Erythroblast (primary cell): ENCODE measurements at regions not wholly inside any gene's neighbourhood (a gene's known extent, or its start where the extent isn't known, plus 50 kb on each side); places are given as distances from the start of the nearest gene placed in this dataset.
"Not testable (repeated sequence)": the region's sequence is repeated elsewhere in the genome, so short reads cannot be mapped to it uniquely, and the experiment has no call there.

ENCODE experiments used
- DNase-seq, 2 experiments: peaks; one replicate each; lab custom pipeline; 2025; lab: John Stamatoyannopoulos, UW
- GATA1 ChIP-seq: IDR thresholded peaks from 2 replicates; pipeline ENCODE4 v1.6.1; 2011; ENCODE audit warnings: low read depth, mild to moderate bottlenecking, control low read depth, low read length, moderate library complexity
- POLR2A ChIP-seq: IDR thresholded peaks from 2 replicates; pipeline ENCODE4 v1.6.1; 2011; ENCODE audit warnings: mild to moderate bottlenecking, low read length

DNA sequence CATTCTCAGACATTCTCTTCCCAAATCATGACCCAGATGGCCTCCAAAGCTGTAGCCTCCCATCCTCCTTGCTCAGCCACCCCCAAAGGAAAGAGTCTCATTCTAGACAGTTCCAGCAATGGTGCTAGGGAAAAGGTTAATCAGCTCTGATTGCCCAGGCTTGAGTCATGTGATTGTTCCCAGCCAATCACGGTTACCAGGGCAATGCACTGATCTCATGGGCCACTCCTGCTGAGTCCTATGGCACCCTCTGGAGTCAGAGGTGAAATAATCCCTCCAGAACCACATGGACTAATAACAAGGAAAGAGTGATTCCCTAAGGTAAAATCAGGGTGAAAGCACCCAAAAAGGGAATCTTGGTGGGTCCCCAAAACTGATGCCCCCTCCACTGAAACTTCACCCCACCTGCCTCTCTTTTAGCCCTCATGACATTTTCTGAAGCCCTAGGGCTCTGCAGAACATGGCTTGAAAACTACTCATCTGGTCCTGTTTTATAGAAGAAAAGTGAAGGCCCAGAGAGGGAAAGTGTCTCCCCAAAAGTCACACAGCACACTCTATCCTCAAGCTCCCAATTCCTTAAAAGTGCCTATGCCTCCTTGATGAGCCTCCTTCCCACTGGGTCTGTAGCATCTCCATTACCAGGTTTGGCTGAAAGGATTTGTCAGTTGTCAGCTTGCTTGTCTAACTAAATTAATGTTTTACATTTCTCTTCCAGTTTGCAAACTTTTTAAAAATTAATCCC, 203.7 kb downstream of the MN1 start:
- TF ChIP-seq POLR2A (no peak), GATA1 (no peak)
- peak; percentile 41 to 62 for DNase-seq

DNA sequence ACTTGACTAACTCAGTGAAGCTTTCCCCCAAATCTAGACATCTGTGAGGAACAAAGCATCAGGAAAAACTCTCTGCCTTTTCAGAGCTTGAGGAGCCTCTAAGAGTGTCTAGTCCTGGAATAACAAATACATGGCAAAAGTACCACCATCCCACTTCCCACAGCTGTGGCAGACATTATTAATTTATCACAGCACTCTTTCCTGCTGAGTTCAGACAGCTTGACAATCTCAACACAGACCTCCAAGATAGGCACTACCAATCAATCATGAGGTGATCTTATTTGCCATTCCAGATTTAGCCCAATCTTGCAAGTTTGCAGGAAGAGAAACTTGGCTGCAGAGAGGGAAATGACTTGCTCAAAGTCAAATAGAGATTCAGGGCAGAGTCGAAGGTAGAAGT, 202.8 kb downstream of the MN1 start:
- TF ChIP-seq POLR2A (no peak), GATA1 (no peak)
- DNase-seq, result no peak

DNA sequence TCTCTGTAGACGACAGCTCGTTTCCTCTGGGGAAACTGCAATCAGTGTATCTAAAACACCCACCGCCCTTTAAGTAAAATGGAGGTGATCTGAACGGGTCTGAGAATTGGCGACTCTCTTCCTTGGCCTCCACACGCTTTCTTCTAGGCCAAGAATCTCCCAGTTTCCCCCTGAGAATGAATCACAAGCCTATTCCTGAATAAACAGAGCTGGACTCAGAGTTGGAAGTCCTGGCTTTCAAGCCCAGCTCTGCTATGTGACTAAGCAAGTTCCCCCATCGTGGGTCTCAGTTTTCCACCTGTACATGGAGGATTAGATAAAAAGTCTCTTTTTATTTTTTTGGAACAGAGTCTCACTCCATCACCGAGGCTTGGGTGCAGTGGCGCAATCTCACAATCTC, 200.4 kb downstream of the MN1 start:
- TF ChIP-seq GATA1, result no peak
- TF ChIP-seq POLR2A, result no peak
- no peak for DNase-seq

DNA sequence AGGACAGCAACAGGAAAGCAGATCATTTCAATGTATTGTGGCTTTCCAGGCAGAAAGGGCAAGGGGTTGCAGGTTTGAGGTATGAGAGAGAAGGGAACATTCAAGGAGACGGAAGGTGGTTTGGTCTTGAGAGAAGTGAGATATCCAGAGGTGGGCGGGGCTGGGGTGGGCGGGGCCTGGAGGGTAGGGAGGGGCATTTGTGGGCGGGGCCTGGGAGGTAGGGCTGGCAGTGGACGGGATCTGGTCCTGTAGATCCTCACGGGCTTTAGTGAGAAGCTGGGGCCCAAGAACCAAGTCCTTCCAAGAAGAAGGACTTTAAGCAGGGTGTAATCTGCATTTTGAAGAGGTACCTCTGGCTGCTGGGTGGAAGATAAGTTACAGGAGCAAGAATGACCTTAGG, 199.2 kb downstream of the MN1 start:
- DNase-seq, result peak; percentile 22 to 41
- TF ChIP-seq GATA1 (no peak), POLR2A (no peak)

DNA sequence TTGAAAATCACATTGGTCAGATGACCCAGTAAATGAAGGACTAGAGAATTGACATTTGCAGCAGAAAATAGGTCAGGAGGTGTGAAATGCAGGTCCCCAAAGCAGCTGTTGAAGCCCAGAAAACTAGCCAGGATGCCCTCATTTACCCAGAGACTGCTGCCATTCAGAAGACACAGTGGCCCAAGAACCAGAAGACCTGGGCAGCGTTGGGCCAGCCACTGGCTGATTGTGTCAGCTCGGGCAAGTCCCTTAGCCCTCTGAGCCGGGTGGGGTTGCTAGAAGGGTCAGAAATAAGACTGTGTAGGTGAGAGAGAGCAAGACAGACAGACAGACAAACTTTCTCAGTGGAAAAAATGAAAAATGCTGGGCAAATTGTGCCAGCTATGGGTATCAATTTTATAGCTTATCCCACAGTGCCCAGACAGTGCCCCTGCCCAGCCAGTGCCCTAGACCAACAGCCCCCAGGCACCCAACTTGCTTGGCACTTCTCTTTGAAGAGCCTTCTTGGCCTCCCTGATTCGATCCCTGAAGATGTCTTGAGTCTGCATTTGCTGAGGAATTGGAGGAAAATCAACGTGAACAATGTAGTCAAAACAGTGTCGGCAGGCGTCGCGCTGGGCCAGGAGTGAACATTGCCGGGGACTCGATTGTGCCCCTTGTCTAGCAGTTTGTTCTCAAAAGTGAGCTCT, 198.3 kb downstream of the MN1 start:
- TF ChIP-seq POLR2A (no peak), GATA1 (no peak)
- DNase-seq, result no peak

DNA sequence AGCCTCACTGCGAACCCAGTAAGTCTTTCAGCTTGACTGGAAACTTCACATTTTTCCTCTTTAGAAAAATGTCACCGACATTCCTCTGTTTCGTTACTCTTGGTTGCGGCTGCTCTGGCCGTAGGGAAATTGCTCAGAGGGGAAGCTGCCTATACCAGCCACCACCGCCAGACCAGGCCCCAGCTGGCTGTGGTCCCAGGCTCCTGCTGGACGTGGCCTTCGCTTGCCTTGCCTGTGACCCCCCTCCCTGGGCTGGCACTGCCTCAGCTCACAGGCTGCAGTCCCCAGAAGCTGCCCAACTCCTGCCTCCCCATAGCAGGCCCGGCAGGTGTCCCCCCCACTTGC, 197.8 kb downstream of the MN1 start:
- DNase-seq, result no peak
- TF ChIP-seq GATA1, result no peak

DNA sequence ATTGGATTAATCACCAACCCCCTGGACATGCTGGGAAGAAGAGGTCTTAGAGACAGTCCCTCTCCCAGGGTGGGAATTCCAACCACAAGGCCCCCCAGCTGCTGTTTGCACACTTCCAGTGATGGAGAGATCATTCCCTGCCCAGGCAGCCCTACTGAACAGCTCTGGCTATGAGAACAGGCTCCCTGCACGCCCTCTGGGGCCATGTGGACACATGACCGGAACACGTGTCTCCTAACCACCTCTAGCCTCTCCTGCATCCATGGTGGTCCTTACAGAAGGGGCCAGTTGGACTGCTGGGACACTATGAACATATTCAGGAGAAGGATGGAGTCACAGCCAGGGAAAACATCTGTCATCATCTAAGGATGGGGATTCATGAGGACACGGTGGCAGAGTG, 196.2 kb downstream of the MN1 start:
- TF ChIP-seq GATA1 (no peak), POLR2A (no peak)
- DNase-seq, result no peak

DNA sequence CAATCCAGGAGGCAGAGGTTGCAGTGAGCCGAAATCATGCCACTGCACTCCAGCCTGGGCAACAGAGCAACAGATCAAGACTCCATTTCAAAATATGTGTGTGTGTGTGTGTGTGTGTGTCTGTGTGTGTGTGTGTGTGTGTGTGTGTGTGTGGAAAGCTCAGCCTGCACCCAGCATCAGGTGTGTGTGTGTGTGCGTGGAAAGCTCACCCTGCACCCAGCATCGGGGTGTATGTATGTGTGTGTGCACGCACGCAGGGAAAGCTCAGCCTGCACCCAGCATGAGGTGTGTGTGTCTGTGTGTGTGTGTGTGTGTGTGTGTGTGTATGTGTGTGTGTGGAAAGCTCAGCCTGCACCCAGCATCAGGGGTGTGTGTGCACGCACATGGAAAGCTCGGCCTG, 193.8 kb downstream of the MN1 start:
- not testable (repeated sequence) for DNase-seq

DNA sequence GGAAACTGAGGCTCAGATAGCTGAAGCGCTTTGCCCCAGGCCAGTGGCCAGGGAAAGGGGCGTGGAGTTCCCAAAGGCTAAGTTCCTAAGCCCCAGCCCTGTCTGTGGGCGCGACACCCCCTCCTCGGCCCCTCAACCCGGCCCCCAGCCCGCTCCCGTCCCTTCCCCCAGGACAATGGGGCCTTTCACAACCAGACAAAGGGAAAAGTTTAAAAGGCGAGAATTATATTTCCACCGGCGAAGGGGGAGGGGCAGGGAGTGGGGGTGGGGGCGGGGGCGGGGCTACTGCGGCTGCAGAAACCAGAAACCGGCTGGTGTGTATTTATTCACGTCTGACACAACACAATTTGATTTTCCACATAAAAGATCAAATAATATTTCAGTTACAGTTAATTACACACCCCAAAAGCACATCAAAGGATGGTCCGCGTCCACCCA, 192.1 kb downstream of the MN1 start:
- no peak for TF ChIP-seq POLR2A
- DNase-seq, result no peak

DNA sequence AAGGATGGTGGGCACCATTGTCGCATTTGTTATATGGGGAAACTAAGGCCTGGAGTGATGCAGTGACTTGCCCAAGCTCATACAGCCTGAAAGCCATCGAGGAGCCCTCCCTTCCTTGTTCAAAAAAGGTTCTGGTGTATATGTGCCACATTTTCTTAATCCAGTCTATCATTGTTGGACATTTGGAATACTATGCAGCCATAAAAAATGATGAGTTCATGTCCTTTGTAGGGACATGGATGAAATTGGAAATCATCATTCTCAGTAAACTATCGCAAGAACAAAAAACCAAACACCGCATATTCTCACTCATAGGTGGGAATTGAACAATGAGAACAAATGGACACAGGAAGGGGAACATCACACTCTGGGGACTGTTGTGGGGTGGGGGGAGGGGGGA, 191.4 kb downstream of the MN1 start:
- DNase-seq, result not testable (repeated sequence)

DNA sequence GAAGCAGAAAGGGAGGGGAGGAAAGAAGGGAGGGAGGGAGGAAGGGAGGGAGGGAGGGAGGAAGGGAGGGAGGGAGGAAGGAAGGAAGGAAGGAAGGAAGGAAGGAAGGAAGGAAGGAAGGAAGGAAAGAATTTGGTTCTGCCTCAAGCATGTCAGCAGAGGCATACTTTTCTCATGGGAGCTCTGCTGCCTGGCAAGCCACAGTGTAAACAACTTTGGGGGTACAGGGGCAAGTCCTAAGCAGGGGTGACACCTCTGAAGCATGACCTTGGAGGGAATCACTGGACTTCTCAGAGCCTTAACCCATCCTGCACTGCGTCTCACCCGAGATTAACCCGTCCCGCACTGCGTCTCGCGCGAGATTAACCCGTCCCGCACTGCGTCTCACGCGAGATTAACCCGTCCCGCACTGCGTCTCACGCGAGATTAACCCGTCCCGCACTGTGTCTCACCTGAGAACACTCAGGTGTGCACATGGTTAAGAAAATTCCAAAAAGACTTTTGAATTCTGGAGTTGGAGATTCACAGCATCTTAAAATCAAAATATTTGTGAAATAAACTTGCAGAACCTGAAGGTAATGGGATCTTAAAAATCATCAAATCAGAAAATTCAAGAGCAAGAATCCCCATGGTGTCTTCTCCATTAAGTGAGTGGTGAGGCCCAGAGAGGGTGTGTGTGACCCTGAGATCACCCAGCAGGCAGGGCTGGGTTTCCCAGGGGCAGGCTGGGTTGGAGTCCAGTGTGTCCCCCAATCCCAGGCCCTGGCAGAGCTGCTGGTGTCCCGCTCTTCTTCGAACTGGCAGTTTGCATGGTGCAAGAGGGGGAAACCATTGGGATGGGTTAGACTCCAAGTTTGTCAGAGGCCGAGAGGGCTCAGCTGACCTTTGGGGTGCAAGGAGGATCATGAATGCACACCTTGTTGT, 190.4 kb downstream of the MN1 start:
- no peak for DNase-seq
- TF ChIP-seq GATA1, result no peak
- no peak for TF ChIP-seq POLR2A

DNA sequence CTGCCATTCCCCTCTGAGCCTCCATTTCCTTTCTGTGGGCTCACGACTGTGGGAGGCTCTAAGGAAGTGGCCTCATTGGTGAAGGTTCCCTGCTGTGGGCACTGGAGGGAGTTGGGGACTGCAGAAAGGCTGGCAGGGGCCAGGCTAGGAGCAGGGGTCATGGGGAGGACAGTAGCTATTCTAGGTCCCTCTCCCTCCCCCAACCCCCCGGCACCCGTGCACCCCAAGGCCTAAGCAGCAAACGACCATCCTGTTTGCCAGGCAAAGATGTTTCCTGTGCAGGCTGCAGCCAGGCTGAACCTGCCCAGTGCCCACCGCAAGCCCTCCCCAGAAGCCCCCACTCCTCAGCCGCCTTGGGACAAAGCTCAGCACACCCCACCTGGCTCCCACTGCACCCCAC, 189.4 kb downstream of the MN1 start:
- no peak for DNase-seq
- no peak for TF ChIP-seq GATA1

DNA sequence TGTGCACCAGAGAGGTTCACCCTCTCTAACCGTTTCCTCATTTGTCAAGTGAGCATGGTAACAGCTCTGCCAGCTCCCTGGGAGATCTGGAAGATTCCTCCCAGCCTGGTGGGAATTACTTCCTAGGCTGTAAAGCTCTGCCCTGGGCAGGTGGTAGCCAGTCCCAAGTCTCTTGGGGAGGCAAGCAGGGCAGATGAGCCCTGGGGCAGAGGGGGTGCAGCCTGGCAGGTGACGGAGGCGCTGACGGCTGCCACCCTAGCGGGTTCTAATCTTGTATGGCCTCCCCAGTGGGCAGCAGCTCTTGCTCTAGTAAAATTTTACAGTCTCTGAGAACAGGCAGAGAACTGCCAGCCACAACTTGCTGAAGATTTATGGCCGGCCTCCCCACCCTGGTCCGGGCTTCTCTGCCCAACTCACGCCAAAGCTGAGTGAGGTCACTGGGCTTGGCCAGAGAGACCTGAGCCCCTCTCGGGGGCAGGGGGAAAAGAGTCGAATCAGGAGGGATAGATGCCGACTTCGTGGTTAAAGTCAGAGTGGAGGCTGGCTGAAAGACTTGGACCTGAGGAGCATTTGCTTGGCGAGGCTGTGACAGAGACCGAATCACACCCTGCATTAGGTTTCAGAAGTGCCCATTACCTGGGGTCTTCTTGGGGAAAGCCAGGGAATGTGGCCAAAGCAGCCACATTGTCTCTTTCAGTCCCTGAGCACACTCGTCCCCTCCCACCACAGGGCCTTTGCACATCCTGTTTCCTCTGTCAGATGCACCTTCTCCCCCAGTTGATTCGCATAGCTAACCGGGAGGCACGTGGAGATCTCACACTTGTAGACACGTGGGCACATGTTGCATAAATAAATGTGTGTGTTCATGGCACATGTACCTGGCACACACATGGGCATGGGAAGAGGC, 188.2 kb downstream of the MN1 start:
- no peak for DNase-seq
- TF ChIP-seq GATA1 (no peak), POLR2A (no peak)

DNA sequence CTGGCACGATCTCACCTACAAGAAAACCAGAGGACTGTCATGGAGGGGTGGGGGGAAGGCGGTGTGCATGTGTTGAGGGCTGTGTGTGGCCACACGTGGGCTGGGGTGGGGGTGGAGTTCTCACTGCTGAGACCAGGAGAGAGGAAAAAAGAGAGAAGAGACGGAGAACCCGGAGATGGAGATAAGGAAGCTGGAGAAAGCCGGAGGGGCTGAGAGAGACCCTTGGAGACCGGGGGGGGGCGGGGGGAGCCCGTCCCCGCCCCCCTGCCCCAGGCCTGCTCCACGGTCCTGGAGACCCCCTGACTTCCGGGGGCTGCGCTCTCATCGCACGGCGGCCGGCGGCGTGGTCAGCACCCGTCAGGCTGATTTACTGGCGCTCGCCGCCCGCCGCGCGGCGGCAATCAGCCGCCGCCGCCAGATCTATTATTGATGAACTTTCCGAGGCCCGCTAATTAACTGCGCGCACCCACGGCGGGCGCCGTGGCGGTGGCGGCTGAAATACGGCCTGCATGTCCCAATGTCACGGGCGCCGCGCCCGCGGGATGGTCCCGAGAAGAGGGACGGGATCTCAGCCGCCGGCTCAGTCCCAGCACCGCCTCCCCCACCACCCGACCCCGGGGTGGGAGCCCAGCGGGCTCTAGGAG, 187.4 kb downstream of the MN1 start:
- TF ChIP-seq POLR2A, result no peak
- TF ChIP-seq GATA1, result no peak
- DNase-seq, result no peak
